ENCODE measurements at regions not wholly inside any gene's neighbourhood (a gene's known extent, or its start where the extent isn't known, plus 50 kb on each side); places are given as distances from the start of the nearest gene placed in this dataset.

DNA sequence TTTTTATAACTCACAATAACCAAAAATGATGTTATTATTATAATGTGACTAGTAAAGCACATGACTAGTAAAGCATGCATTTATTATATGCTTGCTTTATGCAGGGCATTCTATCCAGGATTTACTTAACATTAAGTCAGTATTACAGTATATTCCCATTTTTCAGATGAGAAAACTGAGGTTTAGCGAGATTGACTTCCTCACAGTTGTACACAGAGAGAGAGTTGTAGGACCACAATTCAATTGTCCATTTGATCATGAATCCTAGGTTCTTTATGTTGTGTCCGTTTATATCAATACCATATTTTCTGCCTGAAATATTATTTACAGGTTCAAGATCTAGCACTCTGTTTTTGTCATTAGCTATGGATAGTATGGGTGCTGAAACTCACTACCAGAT, 301.5 kb downstream of the PRL start:
- WGBS, 2 donors, result 97 to 100% methylated on average over 2 of the region's 2 CpGs
- H3K36me3 ChIP-seq (ENCODE audit: control insufficient read depth in 4 of 4, insufficient read depth in 4 of 4, low read length in 4 of 4), result no peaks in the 10 kb centered on the region
- H3K9ac ChIP-seq (ENCODE audit: insufficient read depth in 1 of 2, low read length in 2 of 2), result no peak overlapping the region
- no peak overlapping the region for H3K4me3 ChIP-seq
- TF ChIP-seq, protein P1, sequence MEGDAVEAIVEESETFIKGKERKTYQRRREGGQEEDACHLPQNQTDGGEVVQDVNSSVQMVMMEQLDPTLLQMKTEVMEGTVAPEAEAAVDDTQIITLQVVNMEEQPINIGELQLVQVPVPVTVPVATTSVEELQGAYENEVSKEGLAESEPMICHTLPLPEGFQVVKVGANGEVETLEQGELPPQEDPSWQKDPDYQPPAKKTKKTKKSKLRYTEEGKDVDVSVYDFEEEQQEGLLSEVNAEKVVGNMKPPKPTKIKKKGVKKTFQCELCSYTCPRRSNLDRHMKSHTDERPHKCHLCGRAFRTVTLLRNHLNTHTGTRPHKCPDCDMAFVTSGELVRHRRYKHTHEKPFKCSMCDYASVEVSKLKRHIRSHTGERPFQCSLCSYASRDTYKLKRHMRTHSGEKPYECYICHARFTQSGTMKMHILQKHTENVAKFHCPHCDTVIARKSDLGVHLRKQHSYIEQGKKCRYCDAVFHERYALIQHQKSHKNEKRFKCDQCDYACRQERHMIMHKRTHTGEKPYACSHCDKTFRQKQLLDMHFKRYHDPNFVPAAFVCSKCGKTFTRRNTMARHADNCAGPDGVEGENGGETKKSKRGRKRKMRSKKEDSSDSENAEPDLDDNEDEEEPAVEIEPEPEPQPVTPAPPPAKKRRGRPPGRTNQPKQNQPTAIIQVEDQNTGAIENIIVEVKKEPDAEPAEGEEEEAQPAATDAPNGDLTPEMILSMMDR (IDR thresholded peaks at IDR 0.05; ENCODE audit: control extremely low read depth, extremely low read depth), result no peak
- H3K27me3 ChIP-seq (ENCODE audit: control insufficient read depth in 3 of 3, insufficient read depth in 3 of 3, low read length in 2 of 3), result no peaks in the 10 kb centered on the region
- H3K9me3 ChIP-seq (ENCODE audit: control insufficient read depth in 4 of 4, insufficient read depth in 3 of 4, low read length in 3 of 4), result no peaks in the 10 kb centered on the region
- ATAC-seq (ENCODE audit: insufficient read depth, low FRiP score), result no peak
- H3K4me1 ChIP-seq (ENCODE audit: control insufficient read depth in 5 of 5, insufficient read depth in 5 of 5, low read length in 5 of 5), result peaks cover 0 to 39% (median 18%) of the 10 kb centered on the region in 5 donors
- DNase-seq, result no peak
- no peak overlapping the region for H3K27ac ChIP-seq (ENCODE audit: low read depth in 1 of 2, low read length in 1 of 2)

DNA sequence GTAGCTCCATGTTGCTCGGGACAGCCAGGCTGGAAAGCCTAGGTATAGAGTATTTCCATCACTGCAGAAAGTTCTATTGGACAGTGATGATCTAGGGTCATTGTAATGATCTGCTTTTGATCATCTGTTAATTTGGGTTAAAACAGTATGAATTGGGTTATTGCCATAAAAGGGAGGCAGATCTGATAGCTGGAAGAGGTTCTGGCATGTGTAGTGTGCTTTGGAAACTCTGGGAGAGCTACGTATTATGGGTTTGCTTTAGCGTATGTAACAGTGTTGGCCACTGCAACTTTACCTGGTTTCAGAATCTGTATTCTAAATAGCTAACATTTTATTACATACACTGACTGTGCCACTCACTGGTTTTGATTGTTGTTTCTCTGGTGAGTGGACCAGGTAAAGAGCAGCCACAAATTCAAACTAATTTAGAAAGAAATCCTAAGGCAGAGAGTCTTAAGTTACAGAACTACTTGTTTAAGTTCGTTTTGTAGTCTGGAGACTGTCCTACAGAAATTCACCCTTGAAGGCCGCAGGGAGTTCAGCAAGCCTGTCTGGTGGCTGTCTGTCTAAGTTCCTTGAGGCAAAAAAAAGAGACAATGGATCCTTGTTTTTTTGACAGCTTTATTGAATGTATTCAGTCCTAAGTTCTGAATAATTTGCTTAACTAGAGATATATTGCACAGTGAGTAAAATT, 300.3 kb downstream of the PRL start:
- no peak overlapping the region for H3K27ac ChIP-seq (ENCODE audit: low read depth in 1 of 2, low read length in 1 of 2)
- DNase-seq (peak in 1 of 3 donors; percentile 32), ATAC-seq (ENCODE audit: insufficient read depth, low FRiP score) (no peak)
- TF ChIP-seq, protein P1 (IDR thresholded peaks at IDR 0.05; ENCODE audit: control extremely low read depth, extremely low read depth), result no peak
- no peaks in the 10 kb centered on the region for H3K27me3 ChIP-seq (ENCODE audit: control insufficient read depth in 3 of 3, insufficient read depth in 3 of 3, low read length in 2 of 3)
- H3K36me3 ChIP-seq (ENCODE audit: control insufficient read depth in 4 of 4, insufficient read depth in 4 of 4, low read length in 4 of 4), result no peaks in the 10 kb centered on the region
- H3K9ac ChIP-seq (ENCODE audit: insufficient read depth in 1 of 2, low read length in 2 of 2), result no peak overlapping the region
- H3K4me3 ChIP-seq, result no peak overlapping the region
- peaks cover 0 to 38% (median 18%) of the 10 kb centered on the region in 5 donors for H3K4me1 ChIP-seq (ENCODE audit: control insufficient read depth in 5 of 5, insufficient read depth in 5 of 5, low read length in 5 of 5)
- WGBS, 2 donors, result 79 to 84% methylated on average over 5 of the region's 5 CpGs
- H3K9me3 ChIP-seq (ENCODE audit: control insufficient read depth in 4 of 4, insufficient read depth in 3 of 4, low read length in 3 of 4), result no peaks in the 10 kb centered on the region

DNA sequence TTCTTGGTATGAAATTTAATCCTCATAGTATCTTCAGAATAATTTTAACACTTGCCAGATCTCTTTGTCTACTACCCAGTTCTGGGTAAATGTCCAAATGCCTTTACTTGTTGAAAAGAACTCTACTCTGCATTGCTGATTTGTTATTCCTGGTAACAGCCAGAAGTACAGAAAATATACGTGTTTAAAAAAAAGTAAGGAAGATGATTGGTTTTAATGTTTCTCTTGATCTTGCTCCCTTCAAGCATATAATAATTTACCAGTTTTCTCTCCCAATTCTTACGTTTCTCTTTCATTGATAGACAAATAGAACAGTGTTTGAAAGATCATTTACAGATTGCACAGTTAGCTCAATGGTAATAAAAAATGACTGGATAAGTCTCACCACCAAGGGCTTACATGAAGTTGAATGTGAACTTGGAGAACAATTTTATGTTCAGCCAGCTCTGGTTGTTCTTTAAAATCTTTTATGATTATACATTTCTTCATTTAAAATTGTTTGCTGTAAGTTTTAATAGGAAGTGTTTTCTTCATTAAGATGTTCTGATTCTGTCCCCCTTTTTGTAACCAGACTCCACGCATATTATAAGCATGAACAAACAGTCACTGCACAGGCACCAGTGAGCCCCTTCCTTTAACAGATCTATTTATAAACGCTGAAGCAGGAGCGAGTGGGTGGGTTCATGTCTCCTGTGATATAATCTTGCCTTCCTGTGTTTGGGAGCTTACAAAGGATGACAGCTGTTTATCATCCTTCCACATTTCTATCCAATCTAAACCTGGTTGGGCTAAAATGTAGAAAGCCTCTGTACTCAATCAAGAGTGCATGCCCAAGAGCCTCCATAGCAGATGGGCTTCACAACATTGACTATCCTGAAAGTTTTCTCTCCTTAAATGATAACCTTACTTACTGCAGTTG, 299.5 kb downstream of the PRL start:
- ATAC-seq (ENCODE audit: insufficient read depth, low FRiP score) (no peak), DNase-seq (peak in 2 of 3 donors; percentile 45 to 66)
- TF ChIP-seq, protein P1 (IDR thresholded peaks at IDR 0.05; ENCODE audit: control extremely low read depth, extremely low read depth), result no peak
- Histone ChIP-seq H3K9me3 (ENCODE audit: control insufficient read depth in 4 of 4, insufficient read depth in 3 of 4, low read length in 3 of 4) (no peaks in the 10 kb centered on the region), H3K4me3 (no peak overlapping the region), H3K36me3 (ENCODE audit: control insufficient read depth in 4 of 4, insufficient read depth in 4 of 4, low read length in 4 of 4) (no peaks in the 10 kb centered on the region), H3K27ac (ENCODE audit: low read depth in 1 of 2, low read length in 1 of 2) (no peak overlapping the region), H3K9ac (ENCODE audit: insufficient read depth in 1 of 2, low read length in 2 of 2) (no peak overlapping the region), H3K4me1 (ENCODE audit: control insufficient read depth in 5 of 5, insufficient read depth in 5 of 5, low read length in 5 of 5) (peaks cover 0 to 38% (median 18%) of the 10 kb centered on the region in 5 donors), H3K27me3 (ENCODE audit: control insufficient read depth in 3 of 3, insufficient read depth in 3 of 3, low read length in 2 of 3) (no peaks in the 10 kb centered on the region)
- WGBS, 2 donors, result 21 to 39% methylated on average over 5 of the region's 5 CpGs

All from lung (tissue), 11 donors.